H1 (cell line): ENCODE measurements at regions not wholly inside any gene's neighbourhood (a gene's known extent, or its start where the extent isn't known, plus 50 kb on each side); places are given as distances from the start of the nearest gene placed in this dataset.
"Not testable (repeated sequence)": the region's sequence is repeated elsewhere in the genome, so short reads cannot be mapped to it uniquely, and the experiment has no call there.

Experiments
- CTCF ChIA-PET: fragments of 300-600 bp; sonication (Branson Sonifier 250); formaldehyde crosslinking; loops from one replicate; lab custom pipeline; 2021; ENCODE audit not compliant: partially characterized antibody; lab: Charles Lee
- POLR2A ChIA-PET: fragments of 300-600 bp; sonication (Branson Sonifier 250); formaldehyde crosslinking; loops from one replicate; lab custom pipeline; 2021; ENCODE audit warnings: inconsistent platforms; ENCODE audit not compliant: partially characterized antibody; lab: Charles Lee
- DNase-seq, 2 experiments: peaks; one replicate each; pipeline versions ENCODE4 v3.0.0 to v3.0.0-alpha.2; 2010 to 2022; ENCODE audit warnings: low spot score in 2 of 2, low read depth in 1 of 2, mixed read lengths in 1 of 2
- FAIRE-seq: peaks from 2 replicates; lab custom pipeline; 2011; peaks lifted over from hg19 to GRCh38; lab: Jason Lieb, UNC
- H2AFZ ChIP-seq: 2 replicates; pipeline ENCODE4 v1.8.1; 2012; ENCODE audit warnings: low read length, inconsistent platforms
- H2AK5ac ChIP-seq: 2 replicates; pipeline ENCODE4 v1.6.1; 2013; ENCODE audit warnings: low read depth, low read length
- H2BK120ac ChIP-seq: replicated peaks from 2 replicates; pipeline ENCODE3; 2013; ENCODE audit warnings: low read depth, low read length, inconsistent platforms
- H2BK12ac ChIP-seq: 2 replicates; pipeline ENCODE4 v1.6.1; 2013; ENCODE audit warnings: low read depth, low read length
- H2BK15ac ChIP-seq: 2 replicates; pipeline ENCODE4 v1.6.1; 2013; ENCODE audit warnings: low read length
- H2BK20ac ChIP-seq: 2 replicates; pipeline ENCODE4 v1.6.1; 2013; ENCODE audit warnings: low read length
- H2BK5ac ChIP-seq: 2 replicates; pipeline ENCODE4 v1.6.1; 2013; ENCODE audit warnings: low read depth, low read length
- H3K14ac ChIP-seq: 2 replicates; pipeline ENCODE4 v1.6.1; 2013; ENCODE audit warnings: inconsistent platforms; ENCODE audit not compliant: insufficient read length
- H3K18ac ChIP-seq: 2 replicates; pipeline ENCODE4 v1.6.1; 2013; ENCODE audit warnings: low read length; ENCODE audit errors: extremely low read depth
- H3K23ac ChIP-seq: 2 replicates; pipeline ENCODE4 v1.6.1; 2013; ENCODE audit warnings: inconsistent platforms; ENCODE audit not compliant: insufficient read length
- H3K23me2 ChIP-seq: 2 replicates; pipeline ENCODE4 v1.6.1; 2013; ENCODE audit warnings: low read depth, low read length
- H3K27ac ChIP-seq: 2 replicates; pipeline ENCODE4 v1.6.1; 2011; ENCODE audit warnings: low read depth, low read length, inconsistent platforms
- H3K27me3 ChIP-seq, 4 experiments: replicated peaks in 1 of 4; 1 replicate in 1 of 4; 2 replicates in 3 of 4; pipeline versions ENCODE4 v1.6.1 to v1.8.1; 2011 to 2013; ENCODE audit warnings: low read length in 3 of 4, mild to moderate bottlenecking in 3 of 4, inconsistent platforms in 2 of 4, mixed read lengths in 2 of 4, moderate library complexity in 1 of 4; ENCODE audit not compliant: control insufficient read depth in 3 of 4, insufficient read depth in 3 of 4; ENCODE audit errors: extremely low read depth in 1 of 4
- H3K36me3 ChIP-seq, 4 experiments: 2 replicates each; pipeline versions ENCODE4 v1.6.1 to v1.8.1; 2011 to 2013; ENCODE audit warnings: mild to moderate bottlenecking in 4 of 4, low read length in 3 of 4, moderate library complexity in 2 of 4, control low read depth in 1 of 4, inconsistent platforms in 1 of 4; ENCODE audit not compliant: insufficient read depth in 4 of 4, control insufficient read depth in 2 of 4
- H3K4ac ChIP-seq: replicated peaks from 2 replicates; pipeline ENCODE3; 2013; ENCODE audit warnings: low read length, low read depth, mixed read lengths, inconsistent platforms; ENCODE audit not compliant: insufficient read length
- H3K4me1 ChIP-seq, 4 experiments: replicated peaks in 1 of 4; 1 replicate in 1 of 4; 2 replicates in 3 of 4; pipeline versions ENCODE4 v1.6.1 to v1.8.1; 2011 to 2013; ENCODE audit warnings: low read length in 3 of 4, inconsistent platforms in 2 of 4, mixed read lengths in 1 of 4; ENCODE audit not compliant: insufficient read depth in 4 of 4, control insufficient read depth in 3 of 4
- H3K4me2 ChIP-seq, 2 experiments: 2 replicates each; pipeline versions ENCODE4 v1.6.1 to v1.8.1; 2011 to 2013; ENCODE audit warnings: low read depth in 2 of 2, low read length in 2 of 2, control low read depth in 1 of 2, inconsistent platforms in 1 of 2, mild to moderate bottlenecking in 1 of 2; ENCODE audit not compliant: insufficient read depth in 1 of 2
- H3K4me3 ChIP-seq, 4 experiments: fragments of 200-600, 300-600 bp in 1 of 4; sonication (generic), shearing (Covaris generic), sonication (Bioruptor Twin) in 1 of 4; 2 replicates each; pipeline versions ENCODE4 v1.5.1 to v1.8.1; 2011 to 2016; ENCODE audit warnings: low read length in 4 of 4, low read depth in 3 of 4, control low read depth in 2 of 4, inconsistent platforms in 2 of 4, mild to moderate bottlenecking in 2 of 4, mixed read lengths in 1 of 4, moderate library complexity in 1 of 4; ENCODE audit not compliant: insufficient read depth in 2 of 4; ENCODE audit errors: extremely low read depth in 1 of 4
- H3K56ac ChIP-seq: replicated peaks from 2 replicates; pipeline ENCODE3; 2013; ENCODE audit warnings: low read depth, mild to moderate bottlenecking, mixed read lengths, low read length, inconsistent platforms; ENCODE audit not compliant: insufficient read length
- H3K79me1 ChIP-seq: 2 replicates; pipeline ENCODE4 v1.6.1; 2013; ENCODE audit warnings: low read depth, low read length, control low read depth
- H3K79me2 ChIP-seq, 2 experiments: 2 replicates each; pipeline versions ENCODE4 v1.6.1 to v1.8.1; 2012 to 2013; ENCODE audit warnings: low read length in 2 of 2, mild to moderate bottlenecking in 2 of 2, inconsistent platforms in 1 of 2; ENCODE audit not compliant: insufficient read depth in 2 of 2, control insufficient read depth in 1 of 2
- H3K9ac ChIP-seq, 4 experiments: replicated peaks in 1 of 4; 1 replicate in 1 of 4; 2 replicates in 3 of 4; pipeline versions ENCODE4 v1.6.1 to v1.8.1; 2011 to 2013; ENCODE audit warnings: low read depth in 3 of 4, low read length in 3 of 4, control low read depth in 2 of 4, mild to moderate bottlenecking in 2 of 4, moderate library complexity in 2 of 4, inconsistent platforms in 1 of 4; ENCODE audit errors: extremely low read depth in 1 of 4
- H3K9me3 ChIP-seq, 2 experiments: 2 replicates each; pipeline versions ENCODE4 v1.6.1 to v1.8.1; 2012 to 2013; ENCODE audit warnings: mild to moderate bottlenecking in 2 of 2, moderate library complexity in 2 of 2, control low read depth in 1 of 2, inconsistent platforms in 1 of 2, low read depth in 1 of 2, low read length in 1 of 2, mixed read lengths in 1 of 2; ENCODE audit not compliant: insufficient read depth in 2 of 2
- H4K20me1 ChIP-seq, 2 experiments: replicated peaks in 1 of 2; 2 replicates each; pipeline versions ENCODE3 to v1.8.1; 2011 to 2013; ENCODE audit warnings: inconsistent platforms in 2 of 2, low read length in 2 of 2, mild to moderate bottlenecking in 1 of 2; ENCODE audit not compliant: insufficient read depth in 2 of 2, control insufficient read depth in 1 of 2
- H4K5ac ChIP-seq: 2 replicates; pipeline ENCODE4 v1.6.1; 2013; ENCODE audit warnings: low read length, low read depth, mixed read lengths, inconsistent platforms; ENCODE audit not compliant: insufficient read length
- H4K8ac ChIP-seq: 2 replicates; pipeline ENCODE4 v1.8.0; 2013; ENCODE audit warnings: mild to moderate bottlenecking, moderate library complexity, low read length, inconsistent platforms; ENCODE audit not compliant: insufficient read depth; ENCODE audit errors: extremely low read depth
- H4K91ac ChIP-seq: replicated peaks from 2 replicates; pipeline ENCODE3; 2013; ENCODE audit warnings: low read length, mixed read lengths, inconsistent platforms; ENCODE audit not compliant: insufficient read length
- WGBS, 2 experiments: shearing (Covaris generic) in 1 of 2; methylation state at CpG; one replicate each; pipeline versions ENCODE4 v1.1.6 to v1.1.7; 2013 to 2015; ENCODE audit warnings: low lambda C conversion rate in 2 of 2, mixed read lengths in 2 of 2, inconsistent platforms in 1 of 2, low coverage in 1 of 2, missing lambda C conversion rate in 1 of 2; ENCODE audit not compliant: insufficient replicate concordance in 2 of 2, insufficient coverage in 1 of 2, insufficient read length in 1 of 2; ENCODE audit errors: extremely low coverage in 1 of 2, missing lambda C conversion rate in 1 of 2; 5-methylcytosine and 5-hydroxymethylcytosine counted together

GRCh38 chr1:170811013-170811412 is 124.3 kb upstream of the MROH9 start:
- H3K18ac ChIP-seq, POLR2A ChIA-PET: not testable (repeated sequence)

More at GRCh38 chr1:170811013-170811412, 124.3 kb upstream of the MROH9 start:
- H3K79me1 ChIP-seq, FAIRE-seq, CTCF ChIA-PET, H3K4me2 ChIP-seq, H3K79me2 ChIP-seq, H2AK5ac ChIP-seq, DNase-seq, H3K4ac ChIP-seq, H2BK15ac ChIP-seq, H3K14ac ChIP-seq, H4K20me1 ChIP-seq, H3K9ac ChIP-seq, H3K9me3 ChIP-seq, H4K5ac ChIP-seq, H3K27ac ChIP-seq, H3K4me1 ChIP-seq, H3K23me2 ChIP-seq, H3K23ac ChIP-seq, H2BK120ac ChIP-seq, H2AFZ ChIP-seq, H3K36me3 ChIP-seq, H4K91ac ChIP-seq, H3K4me3 ChIP-seq, H4K8ac ChIP-seq, H2BK20ac ChIP-seq, H3K56ac ChIP-seq, H2BK12ac ChIP-seq, H2BK5ac ChIP-seq, H3K27me3 ChIP-seq: not testable (repeated sequence)
- 100% methylated on average over 7 of the region's 7 CpGs; no CpG with 5 or more reads in 1 of the 2 experiments for WGBS, 2 experiments
